Right lobe of liver (tissue), 4 donors: ENCODE measurements at regions not wholly inside any gene's neighbourhood (a gene's known extent, or its start where the extent isn't known, plus 50 kb on each side); places are given as distances from the start of the nearest gene placed in this dataset.

ENCODE experiments used
- POLR2A ChIP-seq: fragments of 450-650 bp; IDR thresholded peaks from one replicate; pipeline ENCODE4 v1.6.1; 2017; ENCODE audit warnings: antibody characterized with exemption, mild to moderate bottlenecking
- TF ChIP-seq, protein P1 (sequence below), 4 donors: fragments of 200-600 bp in 3 of 4; fragments of 450-650 bp in 1 of 4; IDR thresholded peaks; one replicate each; pipeline versions ENCODE4 v1.5.1 to v1.8.0; 2016 to 2022; ENCODE audit warnings: antibody characterized with exemption in 4 of 4, mild to moderate bottlenecking in 2 of 4
- donor health status: DM: no; HTN: no; CAD: no.
- donor health status: DM: no; HTN: no; CAD: no.
- donor health status: DM: no; HTN: yes; CAD: no.

DNA sequence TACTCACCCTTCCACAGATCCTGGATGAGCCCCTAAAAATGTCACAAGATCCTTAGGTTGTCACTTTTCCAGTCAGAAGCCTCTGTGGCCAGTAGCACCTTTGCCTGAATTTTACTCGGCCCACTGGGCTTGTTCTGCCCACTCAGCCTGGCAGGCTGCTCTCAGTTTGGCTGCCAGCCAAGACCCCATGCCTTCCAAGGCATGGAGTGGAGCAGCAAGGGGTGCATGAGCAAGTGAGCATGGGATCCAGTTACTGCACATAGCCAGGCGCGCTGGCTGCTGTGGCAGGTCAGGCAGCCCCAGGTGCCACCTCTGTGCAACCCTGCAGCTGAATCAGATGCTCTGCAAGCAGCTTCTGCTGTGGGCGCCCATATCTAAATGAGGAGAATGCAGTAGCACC, 79.3 kb downstream of the CGGBP1 start:
- no peak for TF ChIP-seq POLR2A
- TF ChIP-seq, protein P1, sequence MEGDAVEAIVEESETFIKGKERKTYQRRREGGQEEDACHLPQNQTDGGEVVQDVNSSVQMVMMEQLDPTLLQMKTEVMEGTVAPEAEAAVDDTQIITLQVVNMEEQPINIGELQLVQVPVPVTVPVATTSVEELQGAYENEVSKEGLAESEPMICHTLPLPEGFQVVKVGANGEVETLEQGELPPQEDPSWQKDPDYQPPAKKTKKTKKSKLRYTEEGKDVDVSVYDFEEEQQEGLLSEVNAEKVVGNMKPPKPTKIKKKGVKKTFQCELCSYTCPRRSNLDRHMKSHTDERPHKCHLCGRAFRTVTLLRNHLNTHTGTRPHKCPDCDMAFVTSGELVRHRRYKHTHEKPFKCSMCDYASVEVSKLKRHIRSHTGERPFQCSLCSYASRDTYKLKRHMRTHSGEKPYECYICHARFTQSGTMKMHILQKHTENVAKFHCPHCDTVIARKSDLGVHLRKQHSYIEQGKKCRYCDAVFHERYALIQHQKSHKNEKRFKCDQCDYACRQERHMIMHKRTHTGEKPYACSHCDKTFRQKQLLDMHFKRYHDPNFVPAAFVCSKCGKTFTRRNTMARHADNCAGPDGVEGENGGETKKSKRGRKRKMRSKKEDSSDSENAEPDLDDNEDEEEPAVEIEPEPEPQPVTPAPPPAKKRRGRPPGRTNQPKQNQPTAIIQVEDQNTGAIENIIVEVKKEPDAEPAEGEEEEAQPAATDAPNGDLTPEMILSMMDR (IDR thresholded peaks at IDR 0.05): no peak
